ENCODE measurements at regions not wholly inside any gene's neighbourhood (a gene's known extent, or its start where the extent isn't known, plus 50 kb on each side); places are given as distances from the start of the nearest gene placed in this dataset.
A peak's percentile ranks its signal among the peaks of the same experiment; 100 is the strongest.

- TF ChIP-seq MYBL2 (IDR thresholded peaks at IDR 0.05; ENCODE audit: low read depth) (0 out of 2 replicates have a peak, but pooled peaks have one; percentile 30), MYBL2 (CRISPR knock-in tag; IDR thresholded peaks at IDR 0.05; ENCODE audit: borderline replicate concordance) (no peak), ZNF589 (CRISPR knock-in tag; IDR thresholded peaks at IDR 0.05; ENCODE audit: low read depth) (0 out of 2 replicates have a peak, but pooled peaks have one; percentile 44), ZNF277 (CRISPR knock-in tag; IDR thresholded peaks at IDR 0.05; ENCODE audit: borderline replicate concordance) (no peak), NRF1 (conservative IDR thresholded peaks at IDR 0.05 in 1 of 2, IDR thresholded peaks at IDR 0.05 in 1 of 2) (peak; percentile 92 to 93), BRCA1 (IDR thresholded peaks at IDR 0.05) (no peak), BRCA1 (CRISPR knock-in tag; IDR thresholded peaks at IDR 0.05) (no peak), GTF2A2 (tag; IDR thresholded peaks at IDR 0.05) (no peak), TAF7 (tag; IDR thresholded peaks at IDR 0.05) (no peak; the same call in 1 of the 2 replicates), ZBTB7A (IDR thresholded peaks at IDR 0.05; ENCODE audit: borderline replicate concordance, control insufficient read depth, low read depth, low read length) (peak; percentile 17; the same call in 1 of the 2 replicates), CC2D1A (IDR thresholded peaks at IDR 0.05) (peak; percentile 79), CEBPB (tag; IDR thresholded peaks at IDR 0.05) (no peak), PML (IDR thresholded peaks at IDR 0.05; ENCODE audit: low read length) (peak; percentile 62), CBX3 (IDR thresholded peaks at IDR 0.05; ENCODE audit: borderline replicate concordance in 1 of 2, low read length in 2 of 2) (peak in 1 of 2 experiments; percentile 22; a peak in 1 of 3 replicates), RB1 (IDR thresholded peaks at IDR 0.05; ENCODE audit: low read depth) (peak; percentile 76; the same call in 1 of the 2 replicates), HMGXB4 (CRISPR knock-in tag; IDR thresholded peaks at IDR 0.05) (peak; percentile 82; the same call in 1 of the 2 replicates), MAZ (CRISPR knock-in tag; conservative IDR thresholded peaks at IDR 0.05 in 1 of 2, IDR thresholded peaks at IDR 0.05 in 1 of 2) (peak in 1 of 2 experiments; percentile 66; a peak in 3 of 4 replicates), PHF20 (IDR thresholded peaks at IDR 0.05; ENCODE audit: partially characterized antibody) (peak; percentile 83), CCNT2 (IDR thresholded peaks at IDR 0.05; ENCODE audit: borderline replicate concordance, extremely low read depth, insufficient read length, low read depth, low read length) (peak; percentile 52), PHF8 (IDR thresholded peaks at IDR 0.05; ENCODE audit: borderline replicate concordance, low read length) (peak; percentile 93; the same call in 1 of the 2 replicates), HLTF (IDR thresholded peaks at IDR 0.05) (no peak), SP2 (IDR thresholded peaks at IDR 0.05; ENCODE audit: extremely low read depth, low read depth, low read length, poor library complexity, severe bottlenecking) (peak; percentile 47), ELF2 (CRISPR knock-in tag; IDR thresholded peaks at IDR 0.05) (no peak), ZNF316 (IDR thresholded peaks at IDR 0.05) (peak; percentile 53; the same call in 1 of the 2 replicates), RCOR1 (IDR thresholded peaks at IDR 0.05; ENCODE audit: borderline replicate concordance in 1 of 2, low read depth in 2 of 2, low read length in 2 of 2) (peak in 1 of 2 experiments; percentile 11; a peak in 1 of 4 replicates), ZNF79 (CRISPR knock-in tag; IDR thresholded peaks at IDR 0.05; ENCODE audit: low read depth) (no peak), CBX1 (IDR thresholded peaks at IDR 0.05; ENCODE audit: low read depth) (peak; percentile 67), CBX5 (IDR thresholded peaks at IDR 0.05; ENCODE audit: borderline replicate concordance, low read depth) (no peak)
These were observed 84.8 kb upstream of the ARRDC4 start (continued) for GRCh38 chr15:97875513-97876280.

All from K562 (cell line).